ENCODE measurements at regions not wholly inside any gene's neighbourhood (a gene's known extent, or its start where the extent isn't known, plus 50 kb on each side); places are given as distances from the start of the nearest gene placed in this dataset.

GRCh38 chr11:134014511-134014910, 54.4 kb upstream of the JAM3 start:
- TF ChIP-seq CHD2 (IDR thresholded peaks at IDR 0.05; ENCODE audit: low read length, partially characterized antibody) (no peak), PBX3 (IDR thresholded peaks at IDR 0.05) (no peak), FOSB (CRISPR knock-in tag; IDR thresholded peaks at IDR 0.05) (no peak), JUNB (IDR thresholded peaks at IDR 0.05) (no peak), POLR2A (IDR thresholded peaks at IDR 0.05; ENCODE audit: low read length) (no peak), KDM5A (IDR thresholded peaks at IDR 0.05) (no peak), SMC3 (IDR thresholded peaks at IDR 0.05) (no peak), NR3C1 (IDR thresholded peaks at IDR 0.05) (no peak), MAZ (IDR thresholded peaks at IDR 0.05; ENCODE audit: borderline replicate concordance, low read depth, low read length) (no peak)
- TF ChIP-seq, protein P1, sequence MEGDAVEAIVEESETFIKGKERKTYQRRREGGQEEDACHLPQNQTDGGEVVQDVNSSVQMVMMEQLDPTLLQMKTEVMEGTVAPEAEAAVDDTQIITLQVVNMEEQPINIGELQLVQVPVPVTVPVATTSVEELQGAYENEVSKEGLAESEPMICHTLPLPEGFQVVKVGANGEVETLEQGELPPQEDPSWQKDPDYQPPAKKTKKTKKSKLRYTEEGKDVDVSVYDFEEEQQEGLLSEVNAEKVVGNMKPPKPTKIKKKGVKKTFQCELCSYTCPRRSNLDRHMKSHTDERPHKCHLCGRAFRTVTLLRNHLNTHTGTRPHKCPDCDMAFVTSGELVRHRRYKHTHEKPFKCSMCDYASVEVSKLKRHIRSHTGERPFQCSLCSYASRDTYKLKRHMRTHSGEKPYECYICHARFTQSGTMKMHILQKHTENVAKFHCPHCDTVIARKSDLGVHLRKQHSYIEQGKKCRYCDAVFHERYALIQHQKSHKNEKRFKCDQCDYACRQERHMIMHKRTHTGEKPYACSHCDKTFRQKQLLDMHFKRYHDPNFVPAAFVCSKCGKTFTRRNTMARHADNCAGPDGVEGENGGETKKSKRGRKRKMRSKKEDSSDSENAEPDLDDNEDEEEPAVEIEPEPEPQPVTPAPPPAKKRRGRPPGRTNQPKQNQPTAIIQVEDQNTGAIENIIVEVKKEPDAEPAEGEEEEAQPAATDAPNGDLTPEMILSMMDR (IDR thresholded peaks at IDR 0.05): no peak
- TF ChIP-seq, protein P2, sequence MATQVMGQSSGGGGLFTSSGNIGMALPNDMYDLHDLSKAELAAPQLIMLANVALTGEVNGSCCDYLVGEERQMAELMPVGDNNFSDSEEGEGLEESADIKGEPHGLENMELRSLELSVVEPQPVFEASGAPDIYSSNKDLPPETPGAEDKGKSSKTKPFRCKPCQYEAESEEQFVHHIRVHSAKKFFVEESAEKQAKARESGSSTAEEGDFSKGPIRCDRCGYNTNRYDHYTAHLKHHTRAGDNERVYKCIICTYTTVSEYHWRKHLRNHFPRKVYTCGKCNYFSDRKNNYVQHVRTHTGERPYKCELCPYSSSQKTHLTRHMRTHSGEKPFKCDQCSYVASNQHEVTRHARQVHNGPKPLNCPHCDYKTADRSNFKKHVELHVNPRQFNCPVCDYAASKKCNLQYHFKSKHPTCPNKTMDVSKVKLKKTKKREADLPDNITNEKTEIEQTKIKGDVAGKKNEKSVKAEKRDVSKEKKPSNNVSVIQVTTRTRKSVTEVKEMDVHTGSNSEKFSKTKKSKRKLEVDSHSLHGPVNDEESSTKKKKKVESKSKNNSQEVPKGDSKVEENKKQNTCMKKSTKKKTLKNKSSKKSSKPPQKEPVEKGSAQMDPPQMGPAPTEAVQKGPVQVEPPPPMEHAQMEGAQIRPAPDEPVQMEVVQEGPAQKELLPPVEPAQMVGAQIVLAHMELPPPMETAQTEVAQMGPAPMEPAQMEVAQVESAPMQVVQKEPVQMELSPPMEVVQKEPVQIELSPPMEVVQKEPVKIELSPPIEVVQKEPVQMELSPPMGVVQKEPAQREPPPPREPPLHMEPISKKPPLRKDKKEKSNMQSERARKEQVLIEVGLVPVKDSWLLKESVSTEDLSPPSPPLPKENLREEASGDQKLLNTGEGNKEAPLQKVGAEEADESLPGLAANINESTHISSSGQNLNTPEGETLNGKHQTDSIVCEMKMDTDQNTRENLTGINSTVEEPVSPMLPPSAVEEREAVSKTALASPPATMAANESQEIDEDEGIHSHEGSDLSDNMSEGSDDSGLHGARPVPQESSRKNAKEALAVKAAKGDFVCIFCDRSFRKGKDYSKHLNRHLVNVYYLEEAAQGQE (IDR thresholded peaks at IDR 0.05): no peak
